HTR-8/SVneo (cell line): ENCODE measurements at regions not wholly inside any gene's neighbourhood (a gene's known extent, or its start where the extent isn't known, plus 50 kb on each side); places are given as distances from the start of the nearest gene placed in this dataset.
"Not testable (repeated sequence)": the region's sequence is repeated elsewhere in the genome, so short reads cannot be mapped to it uniquely, and the experiment has no call there.

Experiments
- DNase-seq: peaks from one replicate; pipeline ENCODE4 v3.0.0; 2011; ENCODE audit warnings: low spot score, mixed read lengths; ENCODE audit not compliant: insufficient read length
- FAIRE-seq: peaks from 2 replicates; lab custom pipeline; 2011; peaks lifted over from hg19 to GRCh38; lab: Jason Lieb, UNC

DNA sequence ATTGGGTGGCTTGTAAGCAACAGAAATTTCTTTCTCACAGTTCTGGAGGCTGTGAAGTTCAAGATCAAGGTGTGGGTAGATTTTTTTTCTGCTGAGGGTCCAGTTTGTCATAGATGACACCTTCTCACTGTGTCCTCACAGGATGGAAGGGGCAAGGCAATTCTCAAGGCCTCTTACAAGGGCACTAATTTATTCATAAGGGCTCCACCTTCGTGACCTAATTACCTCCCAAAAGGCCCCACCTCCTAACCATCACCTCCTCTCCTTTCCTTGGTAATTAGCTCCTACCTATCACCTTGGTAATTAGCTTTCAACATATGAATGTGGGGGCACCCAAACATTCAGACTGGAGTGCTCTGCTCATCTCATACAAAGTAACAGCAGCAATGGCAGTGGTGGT is 92.3 kb upstream of the CD44 start:
- no peak for FAIRE-seq

DNA sequence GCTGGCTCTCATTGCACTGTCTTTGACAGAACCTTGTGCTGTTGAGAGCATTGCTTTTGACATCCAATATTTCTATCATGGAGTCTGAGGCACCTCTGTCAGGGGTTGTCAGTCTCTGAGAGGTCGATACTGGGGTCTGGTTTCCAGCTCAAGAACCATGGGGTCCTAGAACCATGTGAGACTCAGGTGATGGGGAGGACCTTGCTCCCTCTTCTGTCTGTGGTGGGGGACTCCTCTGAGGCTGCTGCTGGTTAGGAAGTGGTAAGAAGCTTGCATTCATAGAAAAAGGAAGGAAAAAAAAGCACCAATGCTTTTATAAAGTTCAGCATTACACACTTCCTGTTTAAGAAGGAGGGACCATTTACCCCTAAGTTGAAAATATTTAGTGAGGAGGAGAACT is 91.8 kb upstream of the CD44 start:
- DNase-seq (no peak), FAIRE-seq (no peak)

More for the DNA sequence above, 92.3 kb upstream of the CD44 start:
- DNase-seq: no peak

DNA sequence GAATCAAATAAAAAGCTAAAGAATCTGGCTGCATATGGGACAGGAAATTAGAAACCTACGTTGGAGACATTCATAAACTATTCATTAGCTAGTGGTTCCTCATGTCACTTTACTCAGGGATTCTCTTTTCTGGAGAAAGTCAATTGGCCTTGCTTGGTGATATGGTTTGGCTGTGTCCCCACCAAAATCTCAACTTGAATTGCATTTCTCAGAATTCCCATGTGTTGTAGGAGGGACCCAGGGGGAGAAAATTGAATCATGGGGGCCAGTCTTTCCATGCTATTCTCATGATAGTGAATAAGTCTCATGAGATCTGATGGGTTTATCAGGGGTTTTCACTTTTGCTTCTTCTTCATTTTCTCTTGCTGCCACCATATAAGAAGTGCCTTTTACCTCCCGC is 91.2 kb upstream of the CD44 start:
- DNase-seq (no peak), FAIRE-seq (no peak)

DNA sequence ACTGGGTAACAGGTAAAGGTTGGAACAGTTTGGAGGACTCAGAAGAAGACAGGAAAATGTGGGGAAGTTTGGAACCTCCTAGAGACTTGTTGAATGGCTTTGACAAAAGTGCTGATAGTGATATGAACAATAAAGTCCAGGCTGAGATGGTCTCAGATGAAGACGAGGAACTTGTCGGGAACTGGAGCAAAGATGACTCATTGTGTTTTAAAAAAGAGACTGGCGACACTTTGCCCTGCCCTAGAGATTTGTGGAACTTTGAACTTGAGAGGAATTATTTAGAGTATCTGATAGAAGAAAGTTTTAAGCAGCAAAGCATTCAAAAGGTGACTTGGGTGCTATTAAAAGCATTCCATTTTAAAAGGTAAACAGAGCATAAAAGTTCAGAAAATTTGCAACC is 90.6 kb upstream of the CD44 start:
- not testable (repeated sequence) for FAIRE-seq

DNA sequence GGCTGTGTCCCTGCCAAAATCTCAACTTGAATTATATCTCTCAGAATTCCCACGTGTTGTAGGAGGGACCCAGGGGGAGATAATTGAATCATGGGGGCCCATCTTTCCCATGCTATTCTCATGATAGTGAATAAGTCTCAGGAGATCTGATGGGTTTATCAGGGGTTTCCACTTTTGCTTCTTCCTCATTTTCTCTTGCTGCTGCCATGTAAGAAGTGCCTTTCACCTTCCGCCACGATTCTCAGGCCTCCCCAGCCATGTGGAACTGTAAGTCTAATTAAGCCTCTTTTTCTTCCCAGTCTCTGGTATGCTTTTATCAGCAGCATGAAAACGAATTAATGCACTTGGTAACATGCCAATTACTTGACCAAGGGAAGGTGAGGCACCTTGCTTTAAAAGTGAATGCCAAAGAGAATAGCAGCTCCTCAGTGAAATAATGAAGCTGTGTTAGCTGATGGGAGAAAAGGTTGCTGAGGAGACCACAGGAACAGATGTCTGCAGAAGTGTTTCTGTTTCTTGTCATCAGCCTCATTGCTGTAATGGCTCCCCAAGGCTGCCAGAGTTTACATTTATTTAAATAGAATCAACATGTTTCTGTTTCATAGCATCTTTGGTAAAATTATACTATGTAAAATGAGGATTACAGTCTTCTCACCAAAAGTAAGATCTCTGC is 89.0 kb upstream of the CD44 start:
- DNase-seq (no peak), FAIRE-seq (no peak)

More for the DNA sequence above, 90.6 kb upstream of the CD44 start:
- DNase-seq: not testable (repeated sequence)

GRCh38 chr11:35050541-35050995 is 88.4 kb upstream of the CD44 start:
- FAIRE-seq: no peak
- DNase-seq: no peak

GRCh38 chr11:35056391-35057093 is 82.4 kb upstream of the CD44 start:
- FAIRE-seq (no peak), DNase-seq (no peak)

DNA sequence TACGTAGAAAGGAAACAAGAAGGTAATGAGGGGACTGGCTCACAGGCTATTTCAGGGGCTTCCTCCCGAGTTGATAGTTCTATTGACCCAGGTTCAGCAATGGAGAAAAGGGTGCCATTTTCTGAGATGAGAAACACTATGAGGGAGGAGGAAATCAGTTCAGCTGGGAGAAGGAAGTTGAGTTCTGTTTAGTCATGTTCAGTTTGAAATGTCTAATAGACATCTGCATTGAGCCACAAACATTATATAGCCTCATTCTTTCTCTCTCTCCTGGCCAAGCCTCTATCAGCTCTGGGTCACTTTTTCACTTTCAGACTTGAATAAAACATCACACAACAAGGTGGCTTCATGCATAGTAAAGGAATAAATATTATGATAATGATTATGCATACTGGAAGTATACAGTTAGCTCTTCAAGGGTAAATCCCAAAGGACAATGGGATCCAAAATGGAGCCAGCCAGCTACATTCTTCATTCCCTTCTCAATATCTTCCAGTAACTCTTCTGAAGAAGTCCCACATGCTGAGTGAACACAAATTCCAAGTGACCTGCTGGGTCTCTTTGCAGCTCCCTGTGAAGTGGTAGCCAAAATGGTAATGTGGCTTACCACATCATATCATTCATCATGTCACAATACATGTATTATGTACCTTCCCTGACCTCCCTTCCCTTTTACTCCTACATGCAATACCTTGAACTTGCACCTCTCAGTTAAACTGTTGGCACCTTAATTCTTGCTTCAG is 80.9 kb upstream of the CD44 start:
- DNase-seq (no peak), FAIRE-seq (no peak)

- no peak for FAIRE-seq
- no peak for DNase-seq
Observed at GRCh38 chr11:35058669-35059434, 80.1 kb upstream of the CD44 start.

- FAIRE-seq (no peak), DNase-seq (no peak)
Observed at GRCh38 chr11:35061516-35062440, 77.2 kb upstream of the CD44 start.

- DNase-seq: no peak
- no peak for FAIRE-seq
Observed at GRCh38 chr11:35063488-35063931, 75.5 kb upstream of the CD44 start.

DNA sequence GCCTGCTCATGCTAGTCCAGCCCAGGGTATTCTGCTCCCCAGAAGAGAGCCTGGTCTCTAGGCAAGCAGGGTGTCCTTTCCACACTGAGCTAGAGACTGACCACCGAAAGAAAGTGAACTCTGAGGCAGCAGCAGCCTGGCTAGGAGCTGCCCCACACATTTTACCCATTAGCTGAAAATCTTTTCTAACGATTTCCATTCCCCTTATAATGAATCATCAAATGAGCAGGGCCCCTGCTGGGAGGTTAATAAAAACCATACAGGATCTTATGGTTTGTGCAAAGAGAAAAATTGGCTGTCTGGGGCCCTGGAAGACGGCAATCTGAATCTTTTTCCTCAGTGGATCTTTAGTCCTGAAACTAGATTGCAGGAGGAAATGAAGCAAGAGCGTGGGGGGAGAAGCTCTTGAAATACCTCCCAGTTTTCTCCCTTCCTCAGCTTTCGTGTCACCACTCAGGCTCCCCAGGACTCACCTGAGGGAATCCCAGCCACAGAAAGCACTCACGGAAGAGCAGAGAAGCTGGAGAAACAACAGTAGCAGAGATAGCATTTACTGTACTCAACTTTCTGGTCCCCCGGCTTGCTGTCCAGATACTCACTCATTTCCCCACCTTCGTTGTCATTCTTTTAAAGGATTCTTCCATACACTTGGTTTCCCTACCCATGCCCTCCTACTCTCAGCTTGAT is 74.7 kb upstream of the CD44 start:
- no peak for DNase-seq
- FAIRE-seq: no peak

GRCh38 chr11:35065566-35065965 is 73.4 kb upstream of the CD44 start:
- DNase-seq (no peak), FAIRE-seq (no peak)

DNA sequence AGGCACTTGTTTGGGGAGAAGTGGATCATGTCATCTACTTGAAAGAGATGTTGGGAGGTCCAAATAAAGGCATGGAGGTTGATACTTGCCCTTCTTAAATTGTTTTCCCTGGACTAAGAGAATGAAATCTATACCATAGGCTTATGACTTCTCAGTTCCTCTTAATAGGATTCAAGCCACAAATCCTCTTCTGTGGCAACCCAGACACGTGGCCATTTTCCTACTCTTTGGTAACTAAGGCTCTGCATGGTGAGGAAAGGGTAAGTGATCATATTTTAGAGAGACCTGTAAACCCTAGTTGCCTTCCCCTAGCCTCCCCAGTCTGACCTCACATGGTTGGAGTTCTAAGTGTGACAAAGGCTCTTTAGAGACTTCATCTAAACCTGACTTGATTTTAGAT is 72.9 kb upstream of the CD44 start:
- FAIRE-seq (no peak), DNase-seq (no peak)

DNA sequence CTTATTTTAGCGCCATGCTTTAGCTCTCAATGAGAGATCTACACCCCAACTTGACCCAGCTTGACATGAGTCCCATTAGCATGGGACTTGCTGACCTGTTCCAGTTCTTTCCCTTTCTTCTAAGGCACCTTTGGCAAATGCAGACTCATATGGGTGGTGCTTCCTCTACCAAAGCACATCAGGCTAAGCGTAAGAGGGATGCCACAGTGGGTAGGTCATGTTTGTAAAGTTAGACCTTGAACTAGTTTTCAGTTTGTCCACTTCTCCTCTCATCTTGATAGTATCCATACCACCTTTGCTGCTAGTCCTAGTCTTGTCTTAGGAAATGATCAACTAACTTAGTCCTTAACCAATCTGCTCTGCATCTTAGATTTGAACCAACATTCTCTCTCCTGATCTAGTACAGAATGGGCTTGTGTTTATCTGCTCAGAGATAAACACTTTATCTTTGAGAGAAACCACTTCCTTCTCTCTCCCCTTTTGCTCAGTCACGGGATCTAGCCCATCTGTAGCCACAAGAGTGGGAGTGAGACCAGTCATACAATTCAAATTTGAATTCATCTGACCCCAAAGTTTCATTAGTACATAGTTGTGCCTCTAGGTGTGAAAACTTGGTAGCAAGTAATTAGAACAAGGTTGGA is 72.1 kb upstream of the CD44 start:
- no peak for DNase-seq
- FAIRE-seq: no peak

DNA sequence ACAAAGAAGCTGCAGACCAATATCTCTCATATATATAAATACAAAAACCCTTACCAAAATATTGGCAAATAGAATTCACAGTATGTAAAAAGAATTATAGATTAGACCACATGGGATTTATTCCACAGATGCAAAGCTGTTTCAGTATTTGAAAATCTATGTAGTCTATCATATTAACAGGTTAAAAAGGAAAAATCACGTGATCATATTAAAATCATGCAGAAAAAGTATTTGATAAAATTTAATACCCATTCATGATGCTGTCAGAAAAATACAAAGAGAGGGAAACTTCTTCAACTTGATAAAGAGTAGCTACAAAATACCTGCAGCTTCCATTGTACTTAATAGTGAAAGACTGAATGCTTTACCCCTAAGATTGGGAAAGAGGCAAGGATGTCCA is 67.2 kb upstream of the CD44 start:
- no peak for FAIRE-seq
- no peak for DNase-seq

DNA sequence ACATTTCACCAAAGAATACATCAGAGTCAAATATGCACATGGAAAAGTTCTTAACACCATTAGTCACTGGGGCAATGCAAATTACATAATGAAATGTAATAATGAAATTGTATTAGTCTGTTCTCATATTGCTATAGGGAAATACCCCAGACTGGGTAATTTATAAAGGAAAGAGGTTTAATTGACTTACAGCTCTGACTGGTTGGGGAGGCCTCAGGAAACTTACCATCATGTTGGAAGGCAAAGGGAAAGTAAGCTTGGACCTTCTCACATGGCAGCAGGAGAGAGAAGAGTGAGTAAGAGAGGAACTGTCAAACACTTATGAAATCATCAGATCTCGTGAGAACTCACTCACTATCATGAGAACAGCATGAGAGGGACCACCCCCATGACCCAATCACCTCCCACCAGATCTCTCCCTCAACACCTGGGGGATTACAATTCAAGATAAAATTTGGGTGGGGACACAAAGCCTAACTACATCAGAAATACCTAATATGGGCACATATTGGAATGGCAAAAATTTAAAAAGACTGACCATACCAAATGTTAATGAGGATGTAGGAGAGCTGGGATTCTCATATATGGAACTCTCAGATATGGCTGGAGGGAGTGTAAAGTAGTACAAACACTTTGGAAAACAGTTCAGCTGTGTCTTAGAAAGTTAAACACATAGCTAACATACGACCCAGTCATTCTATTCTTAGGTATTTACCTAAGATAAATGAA is 65.1 kb upstream of the CD44 start:
- no peak for DNase-seq

More for the DNA sequence above, 65.1 kb upstream of the CD44 start:
- no peak for FAIRE-seq
